ENCODE measurements at regions not wholly inside any gene's neighbourhood (a gene's known extent, or its start where the extent isn't known, plus 50 kb on each side); places are given as distances from the start of the nearest gene placed in this dataset.
"Not testable (repeated sequence)": the region's sequence is repeated elsewhere in the genome, so short reads cannot be mapped to it uniquely, and the experiment has no call there.

DNA sequence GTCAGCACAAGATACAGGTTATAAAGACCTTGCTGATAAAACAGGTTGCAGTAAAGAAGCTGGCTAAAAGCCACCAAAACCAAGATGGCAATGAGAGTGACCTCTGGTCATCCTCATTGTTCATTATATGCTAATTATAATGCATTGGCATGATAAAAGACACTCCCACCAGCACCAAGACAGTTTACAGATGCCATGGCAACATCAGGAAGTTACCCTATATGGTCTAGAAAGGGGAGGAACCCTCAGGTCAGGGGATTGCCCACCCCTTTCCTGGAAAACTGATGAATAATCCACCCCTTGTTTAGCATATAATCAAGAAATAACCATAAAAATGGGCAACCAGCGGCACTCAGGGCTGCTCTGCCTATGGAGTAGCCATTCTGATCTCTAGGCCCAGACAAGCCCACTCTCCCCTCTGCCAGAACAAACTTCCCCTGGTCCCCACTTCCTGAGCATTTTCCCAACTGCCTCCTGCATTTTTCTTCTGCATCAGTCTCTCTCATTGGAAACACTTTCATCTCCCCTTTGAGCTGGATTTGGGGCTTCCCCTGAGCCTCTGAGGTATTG is 215.3 kb upstream of the SDK2 start:
- not testable (repeated sequence) for DNase-seq

DNA sequence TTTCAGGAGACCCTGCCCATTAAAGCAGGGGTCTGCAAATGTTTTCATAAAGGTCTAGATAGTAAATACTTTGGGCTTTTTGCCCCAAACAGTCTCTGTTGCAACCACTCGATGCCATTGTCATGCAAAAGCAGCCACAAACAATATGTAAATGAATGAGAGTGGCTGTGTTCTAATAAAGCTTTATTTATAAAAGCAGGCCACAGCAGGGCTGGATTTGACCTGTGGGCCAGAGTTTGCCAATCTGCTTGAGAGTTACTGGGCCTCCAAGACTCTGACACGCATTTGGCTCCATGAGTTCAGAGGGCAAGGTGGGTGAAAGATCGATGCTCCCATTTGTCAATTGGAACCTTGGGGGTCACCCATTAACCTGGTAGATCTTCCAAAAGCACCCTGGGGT is 217.3 kb upstream of the SDK2 start:
- no peak for DNase-seq

DNA sequence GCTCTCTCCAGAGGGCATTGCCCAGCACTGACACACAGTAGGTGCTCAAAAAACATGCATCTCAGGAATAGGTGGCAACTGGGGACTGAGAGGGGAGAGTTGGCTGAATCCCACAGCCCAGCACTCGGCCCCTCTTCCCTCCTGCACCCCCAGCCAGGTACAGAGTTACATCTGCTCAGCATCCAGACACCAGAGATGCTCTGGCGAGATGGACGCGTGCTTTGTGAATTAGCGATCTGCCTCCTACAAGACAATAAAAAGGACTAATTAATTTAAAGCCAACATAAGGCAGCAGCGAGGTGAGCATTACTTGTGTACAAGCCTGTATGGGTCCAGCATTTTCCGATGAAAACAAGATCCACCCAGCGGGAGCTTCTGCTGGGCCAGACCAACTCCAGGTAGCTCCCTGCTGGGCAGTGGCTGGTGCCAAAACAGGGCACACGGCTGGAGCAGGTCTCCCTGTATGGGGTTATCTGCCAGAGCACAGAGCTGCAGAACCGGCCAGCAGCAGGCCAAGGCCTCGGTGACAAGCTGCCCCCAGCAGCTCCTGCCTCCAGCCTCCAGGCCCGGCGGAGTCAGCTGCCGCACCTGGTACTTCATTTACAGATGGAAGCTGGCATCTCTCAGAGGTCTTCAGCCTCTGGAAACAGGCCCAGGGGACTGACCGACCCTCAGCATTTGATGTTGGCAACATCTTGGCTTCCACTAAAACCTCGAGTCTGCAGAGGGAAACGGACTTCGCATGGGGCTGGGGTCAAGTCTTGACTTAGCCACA is 219.7 kb upstream of the SDK2 start:
- no peak for DNase-seq

DNA sequence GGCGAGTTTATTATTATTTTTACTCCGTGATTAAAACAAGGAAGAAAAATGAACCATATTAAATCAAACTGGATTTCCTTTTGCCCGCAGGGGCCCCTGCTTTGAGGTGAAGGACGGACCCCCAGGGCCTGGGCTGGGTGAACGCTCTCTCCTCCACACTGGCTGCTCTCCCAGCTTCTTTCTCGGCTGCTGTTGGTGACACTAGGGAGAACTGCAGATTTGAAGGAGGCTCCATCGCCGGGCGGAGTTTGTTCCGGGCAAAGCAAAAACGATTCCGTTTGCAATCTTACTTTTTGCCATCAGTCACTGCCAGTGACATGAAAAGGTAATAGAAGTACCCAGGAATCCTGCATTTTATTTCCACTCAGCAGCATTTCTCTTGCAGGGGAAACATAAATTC is 221.6 kb upstream of the SDK2 start:
- DNase-seq = no peak

DNA sequence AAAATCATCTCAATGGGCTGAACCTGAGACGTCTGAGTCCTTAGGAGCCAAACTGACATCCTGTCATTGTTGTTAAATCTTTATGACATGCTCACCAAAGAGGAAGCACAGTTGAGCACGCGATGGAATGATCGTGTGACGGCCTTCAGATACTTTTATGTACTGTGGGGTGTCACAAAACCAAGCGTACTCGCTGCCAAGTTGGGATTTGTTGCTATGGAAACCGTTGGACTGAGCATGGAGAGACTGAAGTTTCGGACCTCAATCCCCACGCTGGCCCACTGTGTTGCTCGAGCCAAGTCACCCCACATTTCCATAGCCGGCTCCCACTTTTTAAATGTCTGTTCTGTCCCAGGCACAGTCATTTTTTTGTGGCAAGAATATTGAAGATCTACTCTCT is 222.8 kb upstream of the SDK2 start:
- no peak for DNase-seq

DNA sequence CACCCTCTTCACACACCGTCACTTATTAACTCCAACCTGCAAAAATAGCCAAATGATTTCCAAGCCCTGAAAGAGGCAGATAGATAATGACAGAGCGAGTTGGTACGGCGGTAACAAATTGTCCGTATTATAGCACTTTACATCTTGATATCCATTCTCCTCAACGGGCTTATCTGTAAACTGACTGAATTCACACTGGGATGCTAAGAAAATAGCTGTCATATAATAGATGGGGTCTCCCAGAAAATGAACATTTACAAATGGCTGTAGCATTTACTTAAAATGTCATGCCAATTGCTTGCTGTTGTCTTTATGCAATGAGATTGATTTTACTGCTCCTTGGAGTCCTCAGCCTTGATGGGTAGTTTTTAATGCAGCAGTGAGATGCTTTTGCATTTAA is 225.8 kb upstream of the SDK2 start:
- no peak for DNase-seq

DNA sequence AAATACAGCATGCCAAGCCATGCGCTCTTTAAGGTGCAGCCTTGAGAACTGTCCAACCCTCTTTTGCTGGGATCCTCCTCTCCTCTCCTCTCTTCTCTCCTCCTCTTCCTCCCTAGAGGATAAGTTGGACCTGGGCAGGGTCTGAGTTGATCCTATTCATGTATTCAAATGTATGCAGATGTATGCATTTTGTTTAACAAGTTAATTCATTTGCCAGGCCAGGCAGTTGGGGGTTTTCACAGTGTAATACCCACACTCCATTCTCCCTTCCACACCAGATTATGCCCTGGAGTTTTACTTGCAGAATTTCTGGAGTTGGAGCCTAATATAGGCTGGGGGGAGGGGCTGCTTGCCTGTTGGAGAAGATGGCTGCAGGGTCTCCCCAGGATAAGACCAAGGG is 226.2 kb upstream of the SDK2 start:
- no peak for DNase-seq

DNA sequence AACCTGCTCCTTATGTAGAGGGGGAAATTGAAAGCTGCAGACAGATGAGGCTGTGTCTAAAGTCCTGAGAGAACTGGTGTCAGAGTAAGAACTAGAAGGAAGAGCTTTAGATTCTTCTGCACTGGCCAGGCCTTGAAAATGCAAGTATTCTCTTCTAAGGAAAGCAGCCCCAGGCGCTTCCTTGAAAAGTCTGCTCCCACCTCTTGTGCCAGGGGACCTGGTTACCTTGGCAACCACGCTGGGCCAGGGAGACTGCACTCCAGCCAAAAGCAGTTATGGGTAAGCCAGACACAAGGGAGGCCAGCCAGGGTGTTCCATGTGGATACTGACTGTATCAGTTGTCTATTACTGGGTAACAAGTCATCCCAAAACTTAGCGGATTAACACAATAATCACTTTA is 228.6 kb upstream of the SDK2 start:
- DNase-seq = no peak

DNA sequence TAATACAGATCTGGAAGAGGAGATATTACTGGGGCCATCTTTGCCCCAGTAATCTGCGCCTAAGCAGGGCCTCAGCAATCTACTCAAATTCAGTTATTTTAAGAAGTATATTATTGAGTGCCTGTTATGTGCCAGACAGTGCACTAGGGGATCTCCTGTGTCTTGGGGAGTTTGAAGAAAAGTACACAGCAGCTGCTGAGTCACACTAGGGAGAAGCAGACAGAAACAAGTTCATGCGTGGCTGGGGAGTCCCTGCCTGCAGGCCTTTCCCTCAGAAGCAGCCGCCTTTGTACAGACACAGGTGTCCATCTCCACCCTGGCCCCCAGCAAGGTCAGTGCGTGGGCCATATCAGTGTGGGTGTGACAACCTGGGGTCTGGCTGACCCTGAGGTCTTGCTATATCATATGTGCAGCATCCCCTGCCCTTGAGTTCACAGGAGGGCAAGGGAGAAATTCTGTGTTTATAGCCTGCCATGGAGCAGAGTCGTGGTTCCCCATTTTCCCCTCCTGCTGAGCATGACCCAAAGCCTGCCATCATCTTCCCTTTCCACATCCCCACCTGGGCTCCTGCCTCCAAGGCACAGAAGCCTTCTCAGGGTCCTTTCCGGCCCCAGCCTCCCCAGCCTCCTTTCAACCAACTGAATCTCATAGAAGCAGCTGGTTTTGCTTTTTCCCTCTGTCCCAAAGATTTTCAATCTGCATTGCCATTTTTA is 229.9 kb upstream of the SDK2 start:
- no peak for DNase-seq

DNA sequence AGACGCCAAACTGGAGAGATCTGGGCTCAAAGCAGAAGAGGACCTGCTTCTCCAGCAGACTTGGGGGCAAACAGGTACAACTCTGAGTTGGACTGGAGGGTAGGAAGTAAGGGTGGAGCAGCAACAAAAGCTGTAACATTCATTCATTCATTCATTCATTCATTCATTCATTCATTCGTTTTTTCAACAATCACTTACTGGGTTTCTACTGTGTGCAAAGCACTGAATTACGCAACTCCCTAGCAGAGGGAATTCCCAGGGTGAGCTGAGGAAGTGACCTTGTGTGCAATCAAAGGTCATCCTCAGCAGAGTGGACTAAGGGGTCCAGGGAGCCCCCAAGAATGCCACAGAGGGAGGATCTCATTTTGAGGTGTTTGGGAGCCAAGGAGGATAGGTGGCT is 231.1 kb upstream of the SDK2 start:
- DNase-seq = no peak

DNA sequence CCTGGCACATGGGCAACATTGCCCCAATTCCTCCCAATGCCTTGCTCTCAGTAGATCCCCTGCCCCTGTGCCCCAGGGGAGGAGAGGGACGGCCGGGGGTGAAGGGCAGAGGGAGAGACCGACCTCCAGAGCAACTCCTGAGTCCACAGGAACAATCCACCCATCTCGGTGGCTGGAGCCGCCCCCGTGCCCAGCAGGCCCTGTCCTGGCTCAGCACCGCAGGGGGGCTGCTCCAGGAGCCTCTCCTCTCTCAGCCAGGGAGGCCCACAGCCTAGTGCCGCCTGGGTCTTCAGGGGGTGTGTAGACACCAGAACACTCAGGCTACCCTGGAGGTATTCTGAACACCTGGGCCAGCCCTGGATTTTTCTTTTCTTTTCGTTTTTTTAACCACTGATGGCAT is 233.7 kb upstream of the SDK2 start:
- no peak for DNase-seq

DNA sequence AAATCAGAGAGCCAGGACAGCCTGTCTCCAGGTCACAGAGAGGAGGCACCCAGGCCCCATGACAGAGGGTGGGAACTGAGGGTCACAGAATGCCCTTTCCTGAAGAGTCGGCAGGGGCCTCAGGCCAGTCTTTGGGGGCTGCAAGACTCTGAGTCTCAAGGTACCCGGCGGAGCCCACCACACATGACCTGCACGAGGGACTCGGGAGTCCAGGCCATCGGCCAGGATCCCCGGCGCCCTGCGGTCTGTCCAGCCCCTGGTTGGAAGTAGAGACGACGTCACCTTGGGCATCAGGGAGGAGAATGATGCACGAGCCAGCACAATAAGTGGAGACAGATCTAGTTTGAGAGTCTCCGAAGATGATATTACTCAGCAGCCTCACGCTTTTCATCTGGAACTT is 234.7 kb upstream of the SDK2 start:
- DNase-seq = no peak

DNA sequence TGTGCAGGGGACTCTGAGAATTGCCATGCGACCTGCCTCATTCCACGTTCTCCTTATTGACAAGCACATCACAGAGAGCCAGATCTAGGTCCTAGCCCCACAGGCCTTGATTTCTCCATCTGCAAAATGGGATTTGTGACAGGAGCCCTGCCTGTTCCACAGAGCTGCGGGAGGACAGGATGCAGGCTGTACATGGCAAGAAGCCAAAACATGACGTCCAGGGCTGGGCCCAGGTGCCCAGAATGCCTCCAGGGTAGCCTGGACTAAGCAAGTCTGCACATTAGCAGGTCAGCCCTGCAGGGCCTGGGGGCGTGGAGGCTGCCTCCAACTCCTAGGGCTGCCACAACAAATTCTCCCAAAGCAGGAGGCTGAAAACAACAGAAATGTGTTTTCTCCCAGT is 235.7 kb upstream of the SDK2 start:
- DNase-seq = no peak

DNA sequence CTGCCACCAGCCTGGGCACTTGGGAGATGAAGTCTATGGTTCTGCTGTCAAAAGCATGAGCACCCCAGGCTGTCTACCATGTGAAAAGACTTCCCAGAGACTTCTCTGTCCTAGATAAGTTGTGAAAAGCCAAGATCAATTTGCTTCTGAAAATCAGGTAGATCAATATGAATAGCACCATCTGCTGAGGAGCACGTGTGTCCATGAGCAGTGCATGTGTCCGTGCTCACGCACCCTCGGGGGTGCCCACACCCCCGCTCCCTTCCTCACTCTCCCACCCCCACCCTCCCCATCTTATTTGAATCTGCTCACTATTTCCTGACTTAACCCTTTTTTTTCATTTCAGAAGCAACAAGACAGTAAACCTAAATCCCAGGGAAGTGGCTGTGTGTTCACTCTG is 238.3 kb upstream of the SDK2 start:
- no peak for DNase-seq

DNA sequence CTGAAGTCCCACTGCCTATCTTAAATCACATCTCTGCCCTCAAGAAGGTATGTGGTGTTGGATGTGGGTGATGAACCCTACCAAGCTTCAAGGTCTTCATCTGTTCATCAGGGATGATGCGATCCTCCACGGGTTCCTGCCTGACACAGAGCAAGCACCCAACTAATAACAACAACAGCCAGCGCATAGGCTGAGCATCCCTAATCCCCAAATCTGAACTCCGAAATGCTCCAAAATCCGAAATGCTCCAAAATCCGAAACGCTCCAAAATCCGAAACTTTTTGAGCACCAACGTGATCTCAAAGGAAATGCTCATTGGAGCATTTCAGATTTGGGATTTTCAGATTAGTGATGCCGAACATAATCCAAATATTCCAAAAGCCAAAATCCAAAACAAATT is 238.9 kb upstream of the SDK2 start:
- DNase-seq = no peak

DNA sequence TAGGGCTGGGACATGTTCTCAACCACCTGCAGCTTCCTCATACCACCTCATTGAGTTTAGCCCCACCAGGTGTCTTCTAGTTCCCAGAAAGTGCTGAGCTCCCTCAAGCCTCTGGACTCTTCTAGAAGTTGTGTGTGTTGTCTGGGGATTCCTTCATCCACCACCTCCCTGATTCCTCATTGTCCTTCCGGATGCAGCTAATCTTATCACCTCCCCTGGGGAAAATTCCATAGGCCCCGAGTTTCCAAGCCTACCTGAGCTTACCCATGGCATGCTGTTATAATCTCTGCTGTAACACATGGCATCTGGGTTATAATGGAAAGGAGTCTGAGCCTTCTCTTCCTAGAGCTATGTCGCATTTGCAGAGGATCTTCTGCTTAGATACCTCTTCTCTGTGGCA is 243.5 kb upstream of the SDK2 start:
- DNase-seq = no peak

DNA sequence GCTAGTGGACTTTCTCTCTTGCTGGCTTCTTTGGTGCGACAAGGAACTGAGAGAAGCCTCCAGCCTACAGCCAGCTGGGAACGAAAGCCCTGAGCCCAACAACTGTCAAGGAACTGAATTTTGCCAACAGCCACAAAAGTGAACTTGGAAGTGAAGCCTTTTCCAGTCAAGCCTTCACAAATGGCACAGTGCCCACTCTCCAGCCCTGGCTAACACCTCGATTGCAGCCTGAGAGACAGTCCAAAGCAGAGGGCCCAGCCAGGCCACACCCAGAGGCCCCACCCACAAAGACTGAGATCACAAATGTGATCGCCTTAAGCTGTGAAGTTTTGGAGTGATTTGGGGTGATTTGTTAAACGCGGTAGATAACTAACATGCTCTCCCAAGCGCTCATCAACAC is 244.6 kb upstream of the SDK2 start:
- no peak for DNase-seq

DNA sequence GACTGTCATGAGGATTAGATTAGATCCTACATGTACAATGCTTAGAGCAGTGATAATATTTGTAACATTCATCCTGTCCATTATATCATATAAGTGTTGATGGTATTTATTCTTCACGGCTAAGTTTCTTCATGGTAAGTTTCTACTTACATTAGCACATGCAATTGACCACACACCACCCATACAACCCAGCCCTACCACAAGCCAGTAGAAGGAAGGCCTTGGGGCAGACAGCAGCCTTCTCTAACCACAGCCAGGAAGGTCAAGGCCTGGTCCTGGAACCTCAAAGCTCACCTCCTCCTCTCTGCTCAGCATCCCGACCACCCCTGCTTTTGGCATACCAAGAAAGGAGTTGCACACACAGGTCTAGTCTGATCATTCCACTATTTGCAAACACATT is 245.2 kb upstream of the SDK2 start:
- no peak for DNase-seq

DNA sequence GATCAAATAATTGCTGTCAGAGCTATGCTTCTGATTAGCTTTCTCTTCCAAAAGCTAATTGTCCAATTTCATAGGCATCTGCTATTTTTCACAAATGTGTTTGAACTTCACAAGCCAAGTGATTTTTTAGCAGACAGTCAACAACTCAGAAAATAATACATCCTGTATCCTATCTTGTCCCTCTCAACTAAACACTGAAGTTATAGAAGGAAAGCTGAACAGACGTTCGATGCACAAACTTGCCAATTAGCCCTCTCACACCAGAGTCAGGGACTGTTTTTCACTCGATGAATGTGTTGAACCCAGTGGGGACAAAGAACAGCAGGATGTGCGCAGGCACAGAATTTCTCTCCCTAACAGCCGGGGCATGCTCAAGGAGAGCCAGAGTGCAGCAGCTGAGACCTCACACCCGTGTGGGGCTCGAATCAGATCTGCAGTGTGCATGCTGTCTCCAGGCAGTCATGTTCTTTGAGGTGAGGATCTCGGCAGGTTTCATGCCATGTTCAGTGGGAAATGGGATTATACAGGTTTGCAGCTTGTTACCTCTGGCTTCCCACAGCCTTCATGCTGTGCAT is 246.7 kb upstream of the SDK2 start:
- DNase-seq = no peak

DNA sequence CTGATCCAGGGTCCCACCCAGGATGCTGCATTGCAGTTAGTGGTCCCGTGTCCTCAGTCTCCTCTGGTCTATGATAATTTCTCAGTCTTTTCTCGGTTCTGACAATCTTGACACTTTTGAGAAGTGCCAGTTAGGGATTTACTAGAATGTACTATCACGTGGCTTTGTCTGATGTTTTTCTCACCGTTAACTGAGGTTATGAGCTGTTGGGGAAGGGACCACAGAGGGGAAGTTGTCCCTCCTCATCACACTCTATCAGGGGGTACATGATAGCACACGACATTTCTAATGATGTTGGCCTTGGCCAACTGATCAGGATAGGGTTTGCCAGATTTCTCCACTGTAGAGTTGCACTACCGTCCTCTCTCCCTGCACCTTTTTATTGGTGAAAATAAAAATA is 250.9 kb upstream of the SDK2 start:
- DNase-seq = no peak

DNA sequence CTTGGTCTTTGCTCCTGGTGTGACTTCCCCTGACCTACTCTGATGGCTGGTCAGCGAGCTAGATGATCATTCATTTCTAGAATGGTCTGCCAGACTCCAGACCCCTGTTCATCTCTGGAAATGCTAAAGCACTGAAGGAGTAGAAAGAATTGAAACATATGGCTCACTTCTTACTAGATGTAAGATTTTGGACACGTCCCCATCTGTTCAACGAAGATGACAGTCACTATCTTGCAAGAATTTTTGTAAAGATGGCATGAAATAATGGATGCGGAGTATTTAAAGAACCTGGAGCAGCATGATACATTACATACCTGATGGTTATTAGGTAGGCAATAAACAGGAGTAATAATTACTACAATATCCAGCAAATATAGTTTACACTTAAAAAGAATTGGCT is 252.7 kb upstream of the SDK2 start:
- DNase-seq = no peak

DNA sequence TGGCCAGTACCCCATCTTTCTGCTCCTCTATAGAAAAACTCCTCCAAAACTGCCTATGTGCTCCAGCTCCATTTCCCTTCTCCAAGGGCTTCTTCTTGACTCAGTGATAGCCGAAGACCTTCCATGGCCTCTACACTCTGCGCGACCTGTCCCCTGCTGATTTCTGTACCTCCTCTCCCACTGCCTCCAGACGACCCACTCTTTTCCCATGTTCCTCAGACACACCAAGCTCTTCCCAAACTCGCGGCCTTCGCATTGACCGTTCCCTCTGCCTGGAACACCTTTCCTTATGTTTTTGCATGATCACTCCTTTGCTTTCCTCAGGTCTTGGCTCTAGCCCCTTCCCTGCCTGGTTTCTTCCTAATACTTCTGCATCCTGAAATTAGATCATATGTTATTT is 255.6 kb upstream of the SDK2 start:
- DNase-seq = no peak

DNA sequence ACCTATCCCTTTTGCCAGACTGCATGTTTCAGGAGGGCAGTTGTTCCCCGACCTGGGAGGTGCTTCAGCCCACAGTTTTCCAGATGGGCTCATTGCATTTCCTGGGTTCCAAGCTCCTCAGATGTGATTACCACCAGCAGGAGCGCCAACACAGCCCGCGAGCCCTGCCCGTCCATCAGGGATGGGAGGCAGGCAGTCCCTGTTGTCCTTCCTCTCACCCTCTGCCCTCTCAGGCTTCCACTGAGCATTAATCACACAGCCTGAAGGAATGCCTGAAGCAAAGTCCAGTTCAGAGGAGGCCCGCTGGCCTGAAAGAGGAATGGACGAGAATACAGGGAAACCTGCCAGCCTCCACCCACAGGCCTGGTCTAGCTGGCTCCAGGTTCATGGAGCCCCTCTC is 256.3 kb upstream of the SDK2 start:
- DNase-seq = no peak

DNA sequence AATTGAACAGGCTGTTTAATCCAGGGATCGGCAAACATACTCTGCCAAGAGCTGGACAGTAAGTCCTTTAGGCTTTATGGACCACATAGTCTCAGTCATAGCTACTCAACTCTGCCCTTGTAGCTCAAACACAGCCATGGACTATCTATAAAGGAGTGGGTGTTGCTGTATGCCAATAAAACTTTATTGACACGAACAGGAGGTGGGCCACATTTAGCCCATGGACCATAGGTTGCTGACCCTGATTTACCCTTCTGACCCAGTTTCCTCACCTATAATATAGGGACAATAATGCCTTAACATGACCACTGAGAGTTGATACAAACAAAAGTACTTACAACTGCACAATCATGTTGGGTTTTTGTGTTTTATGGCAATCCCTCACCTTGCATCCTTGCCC is 257.0 kb upstream of the SDK2 start:
- no peak for DNase-seq

Data from NCI-H1105 (cell line).